Heart left ventricle (tissue), 13 donors: ENCODE measurements at regions not wholly inside any gene's neighbourhood (a gene's known extent, or its start where the extent isn't known, plus 50 kb on each side); places are given as distances from the start of the nearest gene placed in this dataset.

ENCODE experiments used
- POLR2A ChIP-seq, 2 donors: fragments of 450-650 bp; IDR thresholded peaks; one replicate each; pipeline ENCODE4 v1.6.1; 2017; ENCODE audit warnings: antibody characterized with exemption in 2 of 2, mild to moderate bottlenecking in 2 of 2, moderate library complexity in 2 of 2
- TF ChIP-seq, protein P1 (sequence below), 12 donors: fragments of 200-600 bp; sonication (generic) in 4 of 12; IDR thresholded peaks; one replicate each; pipeline versions ENCODE4 v1.5.0 to v1.8.0; 2018 to 2022; ENCODE audit warnings: antibody characterized with exemption in 12 of 12, mild to moderate bottlenecking in 5 of 12
- donor health status: ischemic (EF 13 %, LVEDD 7.1; RV severe dilation, severe dysfunction).
- donor health status: DM: no; HTN: yes; CAD: no.
- donor health status: DM: no; HTN: no; CAD: no.
- donor health status: ischemic (EF 25% LVEDD 6.9; RV normal size, moderate dysfunction).
- donor health status: ischemic (EF 25% LVEDD 5.7; RV mildly dilated, moderate dysfunction).
- donor health status: ischemic (EF 35%, LVEDD 5.7; RV mildly dilated, moderate dysfunction).
- donor health status: nonischemic (EF 11% LVEDD 7.7; RV severe dilation, severe dysfunction).
- donor health status: DM: yes; HTN: yes; CAD: no.
- donor health status: PGD.
- donor health status: ischemic (EF 29% LVEDD 5.4; RV normal size, mild dysfunction).
- donor health status: nonischemic (EF 23%, LVEDD 6.1; RV moderate dilation, normal function).

DNA sequence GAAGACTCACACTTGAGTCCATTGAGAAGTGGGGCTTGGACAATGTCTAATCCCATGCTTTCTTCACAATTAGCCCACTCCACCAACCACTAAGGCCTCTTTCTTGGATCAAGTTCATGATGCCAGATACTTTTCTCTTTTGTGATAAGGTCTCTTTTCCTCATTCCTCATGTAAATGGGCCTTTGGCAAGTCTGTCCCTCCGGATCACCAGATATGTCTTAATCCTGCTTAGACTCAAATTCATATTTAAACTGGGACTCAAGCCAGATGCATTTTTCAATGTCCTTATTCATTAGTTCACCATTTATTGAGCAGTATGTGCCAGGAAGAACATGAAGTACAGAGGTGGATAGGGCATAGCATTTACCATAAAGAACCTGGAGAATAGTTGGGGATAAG lies 671.1 kb downstream of the TBL1XR1 start:
- TF ChIP-seq POLR2A (IDR thresholded peaks at IDR 0.05): no peak
- TF ChIP-seq, protein P1, sequence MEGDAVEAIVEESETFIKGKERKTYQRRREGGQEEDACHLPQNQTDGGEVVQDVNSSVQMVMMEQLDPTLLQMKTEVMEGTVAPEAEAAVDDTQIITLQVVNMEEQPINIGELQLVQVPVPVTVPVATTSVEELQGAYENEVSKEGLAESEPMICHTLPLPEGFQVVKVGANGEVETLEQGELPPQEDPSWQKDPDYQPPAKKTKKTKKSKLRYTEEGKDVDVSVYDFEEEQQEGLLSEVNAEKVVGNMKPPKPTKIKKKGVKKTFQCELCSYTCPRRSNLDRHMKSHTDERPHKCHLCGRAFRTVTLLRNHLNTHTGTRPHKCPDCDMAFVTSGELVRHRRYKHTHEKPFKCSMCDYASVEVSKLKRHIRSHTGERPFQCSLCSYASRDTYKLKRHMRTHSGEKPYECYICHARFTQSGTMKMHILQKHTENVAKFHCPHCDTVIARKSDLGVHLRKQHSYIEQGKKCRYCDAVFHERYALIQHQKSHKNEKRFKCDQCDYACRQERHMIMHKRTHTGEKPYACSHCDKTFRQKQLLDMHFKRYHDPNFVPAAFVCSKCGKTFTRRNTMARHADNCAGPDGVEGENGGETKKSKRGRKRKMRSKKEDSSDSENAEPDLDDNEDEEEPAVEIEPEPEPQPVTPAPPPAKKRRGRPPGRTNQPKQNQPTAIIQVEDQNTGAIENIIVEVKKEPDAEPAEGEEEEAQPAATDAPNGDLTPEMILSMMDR (IDR thresholded peaks at IDR 0.05): no peak
